Naive thymus-derived CD4-positive, alpha-beta T cell (primary cell): ENCODE measurements at regions not wholly inside any gene's neighbourhood (a gene's known extent, or its start where the extent isn't known, plus 50 kb on each side); places are given as distances from the start of the nearest gene placed in this dataset.

Experiments used
- ATAC-seq: fragments of 150-1000 bp; cut with Tn5 transposase; 2 replicates; pipeline ENCODE4 v1.10.0; 2021; ENCODE audit warnings: mild to moderate bottlenecking, moderate library complexity
- CTCF ChIA-PET: fragments of 350-600 bp; sonication (Branson Sonifier 250); formaldehyde crosslinking; loops from one replicate; lab custom pipeline; 2021; ENCODE audit warnings: antibody characterized with exemption; lab: Charles Lee
- POLR2A ChIA-PET: fragments of 350-600 bp; sonication (Branson Sonifier 250); formaldehyde crosslinking; loops from one replicate; lab custom pipeline; 2021; ENCODE audit warnings: antibody characterized with exemption, inconsistent platforms; lab: Charles Lee
- DNase-seq, 9 donors: peaks; one replicate each; pipeline versions ENCODE4 v3.0.0 to v3.0.0-alpha.2; 2020 to 2022; ENCODE audit warnings: mixed read lengths in 1 of 9
- H3K27ac ChIP-seq: one replicate; pipeline ENCODE4 v1.7.0; 2013; ENCODE audit warnings: mild to moderate bottlenecking, low read depth, low read length, moderate library complexity
- H3K27me3 ChIP-seq, 2 donors: one replicate each; pipeline ENCODE4 v1.7.0; 2013; ENCODE audit warnings: low read length in 2 of 2, mild to moderate bottlenecking in 2 of 2, moderate library complexity in 2 of 2; ENCODE audit not compliant: control insufficient read depth in 2 of 2, insufficient read depth in 2 of 2
- H3K36me3 ChIP-seq, 3 experiments: 1 replicate in 2 of 3; 2 replicates in 1 of 3; pipeline ENCODE4 v1.7.0; 2013; ENCODE audit warnings: low read length in 3 of 3, mild to moderate bottlenecking in 3 of 3, moderate library complexity in 1 of 3; ENCODE audit not compliant: insufficient read depth in 3 of 3, control insufficient read depth in 2 of 3
- H3K4me1 ChIP-seq, 2 donors: one replicate each; pipeline ENCODE4 v1.7.0; 2013; ENCODE audit warnings: low read length in 2 of 2, mild to moderate bottlenecking in 2 of 2, moderate library complexity in 1 of 2; ENCODE audit not compliant: control insufficient read depth in 2 of 2, insufficient read depth in 2 of 2
- H3K4me3 ChIP-seq: 2 replicates; pipeline ENCODE4 v1.7.0; 2013; ENCODE audit warnings: mild to moderate bottlenecking, low read length
- H3K9me3 ChIP-seq, 3 experiments: 1 replicate in 2 of 3; 2 replicates in 1 of 3; pipeline ENCODE4 v1.7.0; 2013; ENCODE audit warnings: low read length in 3 of 3; ENCODE audit not compliant: control insufficient read depth in 2 of 3
- H3K27ac Mint-ChIP-seq, 9 donors: one replicate each; pipeline ENCODE4 v1.8.0; 2020 to 2022; ENCODE audit warnings: mixed read lengths in 9 of 9, mild to moderate bottlenecking in 8 of 9, moderate library complexity in 5 of 9, inconsistent platforms in 2 of 9
- H3K27me3 Mint-ChIP-seq, 5 donors: one replicate each; pipeline ENCODE4 v1.8.0; 2021 to 2022; ENCODE audit warnings: mixed read lengths in 5 of 5, mild to moderate bottlenecking in 1 of 5
- H3K36me3 Mint-ChIP-seq, 5 donors: one replicate each; pipeline ENCODE4 v1.8.0; 2020 to 2022; ENCODE audit warnings: mixed read lengths in 5 of 5, mild to moderate bottlenecking in 3 of 5, inconsistent platforms in 1 of 5
- H3K4me1 Mint-ChIP-seq, 7 donors: one replicate each; pipeline ENCODE4 v1.8.0; 2020 to 2022; ENCODE audit warnings: mixed read lengths in 7 of 7, mild to moderate bottlenecking in 3 of 7, inconsistent platforms in 1 of 7
- H3K4me3 Mint-ChIP-seq, 10 donors: one replicate each; pipeline ENCODE4 v1.8.0; 2020 to 2022; ENCODE audit warnings: mild to moderate bottlenecking in 10 of 10, mixed read lengths in 10 of 10, moderate library complexity in 6 of 10, inconsistent platforms in 2 of 10
- H3K9me3 Mint-ChIP-seq, 11 donors: one replicate each; pipeline ENCODE4 v1.8.0; 2020 to 2022; ENCODE audit warnings: mixed read lengths in 11 of 11, mild to moderate bottlenecking in 4 of 11, inconsistent platforms in 1 of 11, moderate library complexity in 1 of 11
- intact Hi-C, 2 donors: fragments of 100-400 bp; cut with micrococcal nuclease; formaldehyde crosslinking; loops; one replicate each; pipeline ENCODE4 v1.15.1; 2023

DNA sequence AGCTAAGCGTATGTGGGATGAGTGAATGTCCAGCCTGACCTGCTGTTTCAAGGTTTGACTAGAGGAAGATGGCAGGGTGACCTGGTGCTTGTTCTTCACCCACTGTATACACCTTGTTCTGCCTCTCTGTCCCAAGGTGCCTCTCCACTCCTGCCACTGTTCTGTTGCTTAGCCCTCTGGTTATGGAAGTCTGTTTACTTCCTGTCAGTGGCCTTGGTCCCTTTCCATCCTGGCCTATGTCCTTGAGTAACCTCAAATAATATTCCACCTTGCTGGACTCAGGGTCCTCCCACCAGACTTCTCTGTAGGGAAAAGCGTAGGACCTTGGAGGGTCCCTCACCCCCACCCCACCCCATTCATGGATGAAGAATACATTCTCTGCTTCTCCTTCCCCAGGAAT is 73.2 kb upstream of the SALL1 start:
- Mint-ChIP-seq H3K4me1 (no peaks in the 10 kb centered on the region), H3K4me3 (no peak overlapping the region), H3K27me3 (no peaks in the 10 kb centered on the region), H3K36me3 (no peaks in the 10 kb centered on the region), H3K9me3 (peaks cover 0 to 27% (median 7%) of the 10 kb centered on the region in 11 donors), H3K27ac (no peak overlapping the region)
- no peaks in the 10 kb centered on the region for H3K4me1 ChIP-seq
- no peak overlapping the region for H3K4me3 ChIP-seq
- POLR2A ChIA-PET = no interaction called here
- DNase-seq = no peak
- ATAC-seq = no peak
- no peaks in the 10 kb centered on the region for H3K9me3 ChIP-seq
- H3K36me3 ChIP-seq = no peaks in the 10 kb centered on the region
- no peak overlapping the region for H3K27ac ChIP-seq
- no peaks in the 10 kb centered on the region for H3K27me3 ChIP-seq
- CTCF ChIA-PET = no interaction called here
- intact Hi-C loops = no loop called here

DNA sequence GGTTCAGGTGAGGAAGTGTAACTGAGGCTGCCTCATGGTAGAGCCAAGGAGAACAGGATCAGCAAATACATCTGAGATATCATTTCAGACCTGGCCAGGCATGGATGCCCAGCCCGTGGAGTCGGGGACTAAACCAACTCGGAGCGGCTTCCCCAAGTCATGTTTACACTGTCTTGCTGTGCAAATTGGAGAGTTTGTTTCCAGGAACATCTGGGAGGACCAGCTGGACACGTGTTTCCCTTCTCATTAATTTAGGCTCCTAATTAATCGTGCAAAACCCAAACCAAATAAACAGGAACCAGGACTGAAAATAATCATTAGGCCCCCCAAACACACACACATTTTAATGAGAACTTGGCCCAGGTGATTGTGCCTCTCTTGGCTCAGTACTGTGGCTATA is 70.9 kb upstream of the SALL1 start:
- H3K4me3 Mint-ChIP-seq = no peak overlapping the region
- Histone ChIP-seq H3K36me3 (no peaks in the 10 kb centered on the region), H3K27me3 (no peaks in the 10 kb centered on the region), H3K27ac (no peak overlapping the region), H3K4me3 (no peak overlapping the region), H3K4me1 (no peaks in the 10 kb centered on the region), H3K9me3 (no peaks in the 10 kb centered on the region)
- intact Hi-C loops = no loop called here
- no peaks in the 10 kb centered on the region for H3K27me3 Mint-ChIP-seq
- peaks cover 0 to 44% (median 9%) of the 10 kb centered on the region in 11 donors for H3K9me3 Mint-ChIP-seq
- no peak for DNase-seq
- H3K27ac Mint-ChIP-seq = no peak overlapping the region
- no peaks in the 10 kb centered on the region for H3K36me3 Mint-ChIP-seq
- H3K4me1 Mint-ChIP-seq = no peaks in the 10 kb centered on the region
- ATAC-seq = no peak
- ChIA-PET POLR2A (no interaction called here), CTCF (no interaction called here)

GRCh38 chr16:51211148-51211547 is 60.1 kb upstream of the SALL1 start:
- H3K27ac Mint-ChIP-seq = no peak overlapping the region
- Histone ChIP-seq H3K27me3 (no peaks in the 10 kb centered on the region), H3K4me1 (no peaks in the 10 kb centered on the region), H3K36me3 (no peaks in the 10 kb centered on the region), H3K9me3 (no peaks in the 10 kb centered on the region), H3K27ac (no peak overlapping the region), H3K4me3 (no peak overlapping the region)
- no peak overlapping the region for H3K4me3 Mint-ChIP-seq
- DNase-seq (no peak), ATAC-seq (no peak)
- ChIA-PET POLR2A (no interaction called here), CTCF (no interaction called here)
- peaks cover 0 to 2% (median 0%) of the 10 kb centered on the region in 7 donors for H3K4me1 Mint-ChIP-seq
- intact Hi-C loops = no loop called here
- peaks cover 0 to 28% (median 12%) of the 10 kb centered on the region in 11 donors for H3K9me3 Mint-ChIP-seq
- no peaks in the 10 kb centered on the region for H3K36me3 Mint-ChIP-seq
- no peaks in the 10 kb centered on the region for H3K27me3 Mint-ChIP-seq

- CTCF ChIA-PET = no interaction called here
- intact Hi-C loops = no loop called here
- H3K27ac Mint-ChIP-seq = no peak overlapping the region
Measured at GRCh38 chr16:51210087-51210486, 59.0 kb upstream of the SALL1 start.

GRCh38 chr16:51201604-51202003 is 50.5 kb upstream of the SALL1 start:
- Mint-ChIP-seq H3K27me3 (peaks cover 0 to 4% (median 0%) of the 10 kb centered on the region in 5 donors), H3K36me3 (no peaks in the 10 kb centered on the region), H3K9me3 (peaks cover 2 to 41% (median 13%) of the 10 kb centered on the region in 11 donors), H3K4me1 (no peaks in the 10 kb centered on the region), H3K27ac (no peak overlapping the region), H3K4me3 (no peak overlapping the region)
- no peak overlapping the region for H3K4me3 ChIP-seq
- DNase-seq (no peak), ATAC-seq (no peak)
- H3K27ac ChIP-seq = no peak overlapping the region
- intact Hi-C loops = no loop called here
- ChIA-PET POLR2A (no interaction called here), CTCF (no interaction called here)
- no peaks in the 10 kb centered on the region for H3K36me3 ChIP-seq
- H3K4me1 ChIP-seq = no peaks in the 10 kb centered on the region
- no peaks in the 10 kb centered on the region for H3K27me3 ChIP-seq
- H3K9me3 ChIP-seq = peaks cover 0 to 11% (median 0%) of the 10 kb centered on the region in 3 experiments

More at GRCh38 chr16:51210087-51210486, 59.0 kb upstream of the SALL1 start:
- DNase-seq = no peak
- Histone ChIP-seq H3K4me3 (no peak overlapping the region), H3K9me3 (no peaks in the 10 kb centered on the region), H3K36me3 (no peaks in the 10 kb centered on the region), H3K4me1 (no peaks in the 10 kb centered on the region), H3K27me3 (no peaks in the 10 kb centered on the region), H3K27ac (no peak overlapping the region)
- POLR2A ChIA-PET = no interaction called here
- H3K9me3 Mint-ChIP-seq = peaks cover 0 to 19% (median 5%) of the 10 kb centered on the region in 11 donors
- no peaks in the 10 kb centered on the region for H3K27me3 Mint-ChIP-seq
- no peaks in the 10 kb centered on the region for H3K36me3 Mint-ChIP-seq
- H3K4me3 Mint-ChIP-seq = no peak overlapping the region
- ATAC-seq = no peak
- H3K4me1 Mint-ChIP-seq = no peaks in the 10 kb centered on the region
